Smooth muscle cell (in vitro differentiated cells): ENCODE measurements at regions not wholly inside any gene's neighbourhood (a gene's known extent, or its start where the extent isn't known, plus 50 kb on each side); places are given as distances from the start of the nearest gene placed in this dataset.

ENCODE experiments used
- DNase-seq: peaks from one replicate; lab custom pipeline; 2025; ENCODE audit not compliant: unreplicated experiment; lab: John Stamatoyannopoulos, UW
- H2AFZ ChIP-seq: fragments of 200-600 bp; sonication (generic); 2 replicates; pipeline ENCODE4 v1.6.0; 2016; ENCODE audit warnings: antibody characterized with exemption, low read depth, mild to moderate bottlenecking
- H3F3A ChIP-seq: fragments of 200-600 bp; sonication (generic); 2 replicates; pipeline ENCODE4 v1.6.0; 2017; ENCODE audit warnings: antibody characterized with exemption, low read depth
- H3K27ac ChIP-seq: fragments of 200-600 bp; sonication (generic); 2 replicates; pipeline ENCODE4 v1.5.1; 2016; ENCODE audit warnings: low read depth, mild to moderate bottlenecking
- H3K27me3 ChIP-seq: fragments of 200-600 bp; sonication (generic); 2 replicates; pipeline ENCODE4 v1.6.1; 2016; ENCODE audit warnings: low read depth, mild to moderate bottlenecking
- H3K36me3 ChIP-seq: fragments of 200-600 bp; sonication (generic); 2 replicates; pipeline ENCODE4 v1.5.1; 2016; ENCODE audit warnings: low read depth
- H3K4me1 ChIP-seq: fragments of 200-600 bp; sonication (generic); 2 replicates; pipeline ENCODE4 v1.5.1; 2016; ENCODE audit warnings: low read depth
- H3K4me2 ChIP-seq: fragments of 200-600 bp; sonication (generic); 2 replicates; pipeline ENCODE4 v1.6.0; 2016; ENCODE audit warnings: mild to moderate bottlenecking
- H3K4me3 ChIP-seq: fragments of 200-600 bp; sonication (generic); 2 replicates; pipeline ENCODE4 v1.5.1; 2016; ENCODE audit warnings: mild to moderate bottlenecking
- H3K79me2 ChIP-seq: fragments of 200-600 bp; sonication (generic); 2 replicates; pipeline ENCODE4 v1.6.0; 2016; ENCODE audit warnings: low read depth, mild to moderate bottlenecking
- H3K9ac ChIP-seq: fragments of 200-600 bp; sonication (generic); 2 replicates; pipeline ENCODE4 v1.6.0; 2016; ENCODE audit warnings: low read depth
- H3K9me3 ChIP-seq: fragments of 200-600 bp; sonication (generic); replicated peaks from 2 replicates; pipeline ENCODE4 v1.5.1; 2016; ENCODE audit warnings: low read depth
- H4K20me1 ChIP-seq: fragments of 200-600 bp; sonication (generic); 2 replicates; pipeline ENCODE4 v1.6.0; 2016; ENCODE audit warnings: low read depth
- CTCF ChIP-seq: fragments of 200-600 bp; sonication (generic); IDR thresholded peaks from 2 replicates; pipeline ENCODE4 v1.5.1; 2017; ENCODE audit warnings: borderline replicate concordance, mild to moderate bottlenecking, antibody characterized with exemption; ENCODE audit not compliant: insufficient read depth, poor library complexity, severe bottlenecking
- WGBS: methylation state at CpG from one replicate; pipeline ENCODE4 v1.1.7; 2016; ENCODE audit warnings: low lambda C conversion rate; 5-methylcytosine and 5-hydroxymethylcytosine counted together

- no peak for DNase-seq
- peaks cover 9% of the 10 kb centered on the region for H3K27me3 ChIP-seq
- 80% methylated on average over 7 of the region's 7 CpGs for WGBS
- no peaks in the 10 kb centered on the region for H3K36me3 ChIP-seq
- H3K4me2 ChIP-seq, result no peak overlapping the region
- no peak overlapping the region for H3K27ac ChIP-seq
- no peak overlapping the region for H3K9ac ChIP-seq
- no peaks in the 10 kb centered on the region for H3F3A ChIP-seq
- no peaks in the 10 kb centered on the region for H3K79me2 ChIP-seq
- no peak for TF ChIP-seq CTCF
- no peaks in the 10 kb centered on the region for H4K20me1 ChIP-seq
- no peaks in the 10 kb centered on the region for H3K9me3 ChIP-seq
- no peaks in the 10 kb centered on the region for H3K4me1 ChIP-seq
- no peak overlapping the region for H2AFZ ChIP-seq
- no peak overlapping the region for H3K4me3 ChIP-seq
Observed at GRCh38 chr3:72111265-72112205, 326.6 kb upstream of the PROK2 start.

- no peaks in the 10 kb centered on the region for H3K4me1 ChIP-seq
- H3K79me2 ChIP-seq, result no peaks in the 10 kb centered on the region
- H3K4me3 ChIP-seq, result no peak overlapping the region
- DNase-seq, result no peak
- no peak overlapping the region for H2AFZ ChIP-seq
- peaks cover 9% of the 10 kb centered on the region for H3K27me3 ChIP-seq
- H4K20me1 ChIP-seq, result no peaks in the 10 kb centered on the region
- WGBS, result 95% methylated on average over 17 of the region's 17 CpGs
- no peaks in the 10 kb centered on the region for H3K9me3 ChIP-seq
- H3F3A ChIP-seq, result no peaks in the 10 kb centered on the region
- TF ChIP-seq CTCF, result no peak
- H3K9ac ChIP-seq, result no peak overlapping the region
- H3K4me2 ChIP-seq, result no peak overlapping the region
- no peak overlapping the region for H3K27ac ChIP-seq
- H3K36me3 ChIP-seq, result no peaks in the 10 kb centered on the region
Observed at GRCh38 chr3:72109327-72110259, 324.6 kb upstream of the PROK2 start.

GRCh38 chr3:72105306-72105705, 320.4 kb upstream of the PROK2 start:
- H3K36me3 ChIP-seq, result no peaks in the 10 kb centered on the region
- no peak overlapping the region for H3K9ac ChIP-seq
- WGBS, result 61% methylated on average over 6 of the region's 6 CpGs
- H4K20me1 ChIP-seq, result no peaks in the 10 kb centered on the region
- no peak overlapping the region for H3K4me2 ChIP-seq
- H2AFZ ChIP-seq, result no peak overlapping the region
- H3F3A ChIP-seq, result no peaks in the 10 kb centered on the region
- no peak for DNase-seq
- no peaks in the 10 kb centered on the region for H3K4me1 ChIP-seq
- H3K27me3 ChIP-seq, result peaks cover 2% of the 10 kb centered on the region
- TF ChIP-seq CTCF, result no peak
- no peaks in the 10 kb centered on the region for H3K79me2 ChIP-seq
- no peak overlapping the region for H3K4me3 ChIP-seq
- H3K9me3 ChIP-seq, result no peaks in the 10 kb centered on the region
- H3K27ac ChIP-seq, result no peak overlapping the region
